Left lung (tissue), 4 donors: ENCODE measurements at regions not wholly inside any gene's neighbourhood (a gene's known extent, or its start where the extent isn't known, plus 50 kb on each side); places are given as distances from the start of the nearest gene placed in this dataset.
"Not testable (repeated sequence)": the region's sequence is repeated elsewhere in the genome, so short reads cannot be mapped to it uniquely, and the experiment has no call there.

Experiments
- ATAC-seq: fragments of 200-7000 bp; cut with Tn5 transposase; one replicate; pipeline ENCODE4 v1.9.1; 2020; ENCODE audit warnings: moderate library complexity
- DNase-seq, 4 donors: peaks; one replicate each; pipeline ENCODE4 v3.0.0-alpha.2; 2013 to 2020
- H3K27ac ChIP-seq, 2 donors: fragments of 200-600 bp; sonication (generic) in 1 of 2; one replicate each; pipeline versions ENCODE4 v1.5.0 to v1.8.0; 2020 to 2021
- H3K27me3 ChIP-seq, 2 donors: fragments of 200-600 bp; sonication (generic) in 1 of 2; one replicate each; pipeline versions ENCODE4 v1.5.0 to v1.8.0; 2020 to 2021
- H3K36me3 ChIP-seq, 2 donors: fragments of 200-600 bp; sonication (generic) in 1 of 2; one replicate each; pipeline versions ENCODE4 v1.5.0 to v1.8.0; 2020 to 2021
- H3K4me1 ChIP-seq, 2 donors: fragments of 200-600 bp; one replicate each; pipeline ENCODE4 v1.8.0; 2021
- H3K4me3 ChIP-seq, 2 donors: fragments of 200-600 bp; sonication (generic) in 1 of 2; one replicate each; pipeline versions ENCODE4 v1.5.0 to v1.8.0; 2020 to 2021; ENCODE audit warnings: mild to moderate bottlenecking in 1 of 2
- H3K9me3 ChIP-seq, 2 donors: fragments of 200-600 bp; sonication (generic) in 1 of 2; one replicate each; pipeline versions ENCODE4 v1.5.0 to v1.8.0; 2020 to 2021
- CTCF ChIP-seq, 2 donors: fragments of 200-600 bp; sonication (generic) in 1 of 2; IDR thresholded peaks; one replicate each; pipeline versions ENCODE4 v1.5.0 to v1.8.0; 2021; ENCODE audit warnings: antibody characterized with exemption in 2 of 2
- intact Hi-C, 2 donors: fragments of 100-400 bp; cut with DNase I; formaldehyde crosslinking; loops; one replicate each; pipeline versions ENCODE4 v1.11.2 to v1.14.2; 2022
- donor health status: DM: no; HTN: yes; CAD: no.
- donor health status: DM: no; HTN: no; CAD: no.

- Histone ChIP-seq H3K27ac (no peak overlapping the region), H3K27me3 (no peaks in the 10 kb centered on the region), H3K4me3 (no peak overlapping the region), H3K36me3 (no peaks in the 10 kb centered on the region), H3K9me3 (no peaks in the 10 kb centered on the region), H3K4me1 (no peaks in the 10 kb centered on the region)
- DNase-seq (no peak), ATAC-seq (no peak)
- TF ChIP-seq CTCF (IDR thresholded peaks at IDR 0.05), result no peak
- intact Hi-C loops, result no loop called here
Measured at GRCh38 chr14:83172363-83172762, 1638.7 kb upstream of the SEL1L start.

GRCh38 chr14:83173687-83174086 is 1640.0 kb upstream of the SEL1L start:
- intact Hi-C loops, result no loop called here

GRCh38 chr14:83184531-83184930 is 1650.9 kb upstream of the SEL1L start:
- Histone ChIP-seq H3K27ac (no peak overlapping the region), H3K27me3 (no peaks in the 10 kb centered on the region), H3K9me3 (no peaks in the 10 kb centered on the region), H3K4me3 (no peak overlapping the region), H3K4me1 (no peaks in the 10 kb centered on the region), H3K36me3 (no peaks in the 10 kb centered on the region)
- DNase-seq (no peak), ATAC-seq (no peak)
- TF ChIP-seq CTCF (IDR thresholded peaks at IDR 0.05), result no peak
- intact Hi-C loops, result no loop called here

More at GRCh38 chr14:83173687-83174086, 1640.0 kb upstream of the SEL1L start:
- Histone ChIP-seq H3K27me3 (no peaks in the 10 kb centered on the region), H3K27ac (no peak overlapping the region), H3K9me3 (no peaks in the 10 kb centered on the region), H3K4me1 (no peaks in the 10 kb centered on the region), H3K36me3 (no peaks in the 10 kb centered on the region), H3K4me3 (no peak overlapping the region)
- ATAC-seq, result no peak
- no peak for DNase-seq
- TF ChIP-seq CTCF (IDR thresholded peaks at IDR 0.05), result no peak

GRCh38 chr14:83188311-83188710 is 1654.7 kb upstream of the SEL1L start:
- H3K36me3 ChIP-seq, H3K4me3 ChIP-seq, ATAC-seq, intact Hi-C loops, H3K9me3 ChIP-seq, H3K27me3 ChIP-seq, H3K27ac ChIP-seq, H3K4me1 ChIP-seq, DNase-seq: not testable (repeated sequence)

- no peak for ATAC-seq
- DNase-seq, result no peak
Measured at GRCh38 chr14:83196236-83196635, 1662.6 kb upstream of the SEL1L start.

More at GRCh38 chr14:83196236-83196635, 1662.6 kb upstream of the SEL1L start:
- intact Hi-C loops, result no loop called here
- no peaks in the 10 kb centered on the region for H3K9me3 ChIP-seq
- no peak overlapping the region for H3K4me3 ChIP-seq
- no peaks in the 10 kb centered on the region for H3K36me3 ChIP-seq
- H3K27ac ChIP-seq, result no peak overlapping the region
- H3K4me1 ChIP-seq, result no peaks in the 10 kb centered on the region
- TF ChIP-seq CTCF (IDR thresholded peaks at IDR 0.05), result no peak
- no peaks in the 10 kb centered on the region for H3K27me3 ChIP-seq
